Spleen (tissue), 11 donors: ENCODE measurements at regions not wholly inside any gene's neighbourhood (a gene's known extent, or its start where the extent isn't known, plus 50 kb on each side); places are given as distances from the start of the nearest gene placed in this dataset.
"Not testable (repeated sequence)": the region's sequence is repeated elsewhere in the genome, so short reads cannot be mapped to it uniquely, and the experiment has no call there.

Source experiments
- DNase-seq: peaks from one replicate; pipeline ENCODE4 v3.0.0-alpha.2; 2020
- H3K27ac ChIP-seq, 8 donors: fragments of 200-600 bp; sonication (generic) in 7 of 8; 1 replicate in 4 of 8; 2 replicates in 4 of 8; pipeline versions ENCODE4 v1.5.0 to v1.8.0; 2016 to 2021; ENCODE audit warnings: inconsistent platforms in 4 of 8, mild to moderate bottlenecking in 4 of 8, moderate library complexity in 1 of 8
- H3K27me3 ChIP-seq, 7 donors: fragments of 200-600 bp; sonication (generic) in 6 of 7; replicated peaks in 1 of 7; 1 replicate in 4 of 7; 2 replicates in 3 of 7; pipeline versions ENCODE4 v1.5.0 to v1.8.0; 2016 to 2021; ENCODE audit warnings: inconsistent platforms in 3 of 7, mild to moderate bottlenecking in 1 of 7
- H3K36me3 ChIP-seq, 6 donors: fragments of 200-600 bp; sonication (generic) in 5 of 6; 1 replicate in 4 of 6; 2 replicates in 2 of 6; pipeline versions ENCODE4 v1.5.0 to v1.8.0; 2016 to 2021; ENCODE audit warnings: inconsistent platforms in 2 of 6
- H3K4me1 ChIP-seq, 6 donors: fragments of 200-600 bp; sonication (generic) in 5 of 6; 1 replicate in 3 of 6; 2 replicates in 3 of 6; pipeline versions ENCODE4 v1.5.0 to v1.8.0; 2016 to 2021; ENCODE audit warnings: inconsistent platforms in 3 of 6
- H3K4me3 ChIP-seq, 8 donors: fragments of 200-600 bp; sonication (generic) in 7 of 8; 1 replicate in 4 of 8; 2 replicates in 4 of 8; pipeline versions ENCODE4 v1.5.0 to v1.8.0; 2016 to 2021; ENCODE audit warnings: inconsistent platforms in 4 of 8, mild to moderate bottlenecking in 4 of 8, moderate library complexity in 2 of 8
- H3K9me3 ChIP-seq, 8 donors: fragments of 200-600 bp; sonication (generic) in 7 of 8; 1 replicate in 4 of 8; 2 replicates in 4 of 8; pipeline versions ENCODE4 v1.5.0 to v1.8.0; 2016 to 2021; ENCODE audit warnings: inconsistent platforms in 4 of 8
- POLR2A ChIP-seq, 3 donors: fragments of 450-650 bp; IDR thresholded peaks; one replicate each; pipeline ENCODE4 v1.5.1; 2017; ENCODE audit warnings: antibody characterized with exemption in 3 of 3, mild to moderate bottlenecking in 1 of 3
- POLR2AphosphoS5 ChIP-seq, 3 donors: sonication (generic); formaldehyde crosslinking; IDR thresholded peaks; one replicate each; pipeline ENCODE4 v1.5.1; 2017; ENCODE audit warnings: antibody characterized with exemption in 3 of 3
- WGBS, 5 donors: extraction: QIAGEN DNeasy Blood & Tissue Kit in 3 of 5; methylation state at CpG; one replicate each; pipeline versions ENCODE4 v1.1.5 to v1.1.7; 2013 to 2018; 5-methylcytosine and 5-hydroxymethylcytosine counted together
- intact Hi-C: fragments of 100-400 bp; cut with DNase I; formaldehyde crosslinking; loops from one replicate; pipeline ENCODE4 v1.15.0; 2023; ENCODE audit warnings: low total_unique reads
- TF ChIP-seq, protein P1 (sequence below), 11 experiments: fragments of 200-600 bp in 7 of 11; fragments of 450-650 bp in 4 of 11; sonication (generic) in 4 of 11; IDR thresholded peaks in 8 of 11; conservative IDR thresholded peaks in 3 of 11; 1 replicate in 7 of 11; 2 replicates in 4 of 11; pipeline versions ENCODE4 v1.4.0 to v1.8.0; 2016 to 2021; ENCODE audit warnings: antibody characterized with exemption in 11 of 11, inconsistent platforms in 4 of 11, mild to moderate bottlenecking in 1 of 11
- donor health status: healthy with polysubstance abuse.
- donor health status: DM: no; HTN: no; CAD: no; lungs with moderate emphysema.
- donor health status: DM: no; HTN: no; CAD: no.
- donor health status: Bipolar disorder and iron deficiency.
- donor health status: healthy.
- donor health status: DM: no; HTN: no; CAD: no.
- donor health status: DM: yes; HTN: yes; CAD: no.

GRCh38 chr13:89072979-89073378 is 1401.8 kb downstream of the SLITRK5 start:
- TF ChIP-seq POLR2A (IDR thresholded peaks at IDR 0.05) (no peak), POLR2AphosphoS5 (IDR thresholded peaks at IDR 0.05) (no peak)
- TF ChIP-seq, protein P1, sequence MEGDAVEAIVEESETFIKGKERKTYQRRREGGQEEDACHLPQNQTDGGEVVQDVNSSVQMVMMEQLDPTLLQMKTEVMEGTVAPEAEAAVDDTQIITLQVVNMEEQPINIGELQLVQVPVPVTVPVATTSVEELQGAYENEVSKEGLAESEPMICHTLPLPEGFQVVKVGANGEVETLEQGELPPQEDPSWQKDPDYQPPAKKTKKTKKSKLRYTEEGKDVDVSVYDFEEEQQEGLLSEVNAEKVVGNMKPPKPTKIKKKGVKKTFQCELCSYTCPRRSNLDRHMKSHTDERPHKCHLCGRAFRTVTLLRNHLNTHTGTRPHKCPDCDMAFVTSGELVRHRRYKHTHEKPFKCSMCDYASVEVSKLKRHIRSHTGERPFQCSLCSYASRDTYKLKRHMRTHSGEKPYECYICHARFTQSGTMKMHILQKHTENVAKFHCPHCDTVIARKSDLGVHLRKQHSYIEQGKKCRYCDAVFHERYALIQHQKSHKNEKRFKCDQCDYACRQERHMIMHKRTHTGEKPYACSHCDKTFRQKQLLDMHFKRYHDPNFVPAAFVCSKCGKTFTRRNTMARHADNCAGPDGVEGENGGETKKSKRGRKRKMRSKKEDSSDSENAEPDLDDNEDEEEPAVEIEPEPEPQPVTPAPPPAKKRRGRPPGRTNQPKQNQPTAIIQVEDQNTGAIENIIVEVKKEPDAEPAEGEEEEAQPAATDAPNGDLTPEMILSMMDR (IDR thresholded peaks at IDR 0.05 in 8 of 11, conservative IDR thresholded peaks at IDR 0.05 in 3 of 11) = no peak
- H3K27ac ChIP-seq = no peak overlapping the region
- H3K36me3 ChIP-seq = no peaks in the 10 kb centered on the region

DNA sequence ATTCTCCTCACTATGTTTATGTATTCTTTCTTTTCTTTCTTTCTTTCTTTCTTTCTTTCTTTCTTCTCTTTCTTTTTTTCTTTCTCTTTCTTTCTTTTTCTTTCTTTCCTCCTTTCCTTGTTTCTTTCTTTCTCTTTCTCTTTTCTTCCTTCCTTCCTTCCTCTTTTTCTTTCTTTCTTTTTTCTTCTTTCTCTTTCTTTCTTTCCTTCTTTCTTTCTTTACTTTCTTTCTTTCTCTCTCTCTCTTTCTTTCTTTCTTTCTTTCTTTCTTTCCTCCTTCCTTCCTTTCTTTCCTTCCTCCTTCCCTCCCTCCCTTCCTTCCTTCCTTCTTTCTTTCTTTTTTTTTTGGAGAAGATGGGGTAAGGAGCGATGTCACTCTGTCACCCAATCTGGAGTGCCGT is 1405.5 kb downstream of the SLITRK5 start:
- intact Hi-C loops = no loop called here
- 84 to 94% (median 92%) methylated on average over 2 of the region's 2 CpGs for WGBS, 5 donors
- no peaks in the 10 kb centered on the region for H3K4me1 ChIP-seq
- no peaks in the 10 kb centered on the region for H3K9me3 ChIP-seq
- DNase-seq = no peak
- H3K27ac ChIP-seq = no peak overlapping the region
- H3K4me3 ChIP-seq = no peak overlapping the region
- H3K27me3 ChIP-seq = no peaks in the 10 kb centered on the region
- H3K36me3 ChIP-seq = no peaks in the 10 kb centered on the region
- TF ChIP-seq POLR2A (IDR thresholded peaks at IDR 0.05) = no peak
- TF ChIP-seq, protein P1 (IDR thresholded peaks at IDR 0.05 in 8 of 11, conservative IDR thresholded peaks at IDR 0.05 in 3 of 11) = no peak
- no peak for TF ChIP-seq POLR2AphosphoS5 (IDR thresholded peaks at IDR 0.05)

More at GRCh38 chr13:89072979-89073378, 1401.8 kb downstream of the SLITRK5 start:
- Histone ChIP-seq H3K4me1 (no peaks in the 10 kb centered on the region), H3K27me3 (no peaks in the 10 kb centered on the region), H3K9me3 (no peaks in the 10 kb centered on the region), H3K4me3 (no peak overlapping the region)
- DNase-seq = no peak
- 73 to 96% (median 86%) methylated on average over 1 of the region's 1 CpG for WGBS, 5 donors
- intact Hi-C loops = no loop called here

DNA sequence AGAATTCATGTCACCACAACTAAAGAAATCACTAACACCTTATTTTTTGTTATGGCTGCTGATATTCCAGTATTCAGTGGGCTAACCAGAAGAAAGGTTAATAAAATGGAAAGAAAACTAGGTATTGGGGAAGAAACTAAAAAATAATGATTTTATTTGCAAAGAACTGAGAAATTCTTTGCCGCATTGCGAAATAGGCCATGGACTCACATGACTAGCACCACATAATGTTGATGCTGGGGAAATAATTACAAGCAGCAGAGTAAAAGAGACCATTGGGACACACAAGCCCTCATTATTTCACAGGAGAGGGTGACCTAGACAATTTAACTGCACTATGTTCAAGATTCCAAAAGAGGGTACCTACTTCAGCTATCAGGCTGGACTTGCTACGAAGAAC is 1411.5 kb downstream of the SLITRK5 start:
- Histone ChIP-seq H3K27me3 (no peaks in the 10 kb centered on the region), H3K27ac (no peak overlapping the region), H3K36me3 (no peaks in the 10 kb centered on the region), H3K4me3 (no peak overlapping the region), H3K4me1 (no peaks in the 10 kb centered on the region), H3K9me3 (peaks cover 0 to 5% (median 0%) of the 10 kb centered on the region in 8 donors)
- 88 to 97% (median 93%) methylated on average over 3 of the region's 3 CpGs for WGBS, 5 donors
- TF ChIP-seq POLR2AphosphoS5 (IDR thresholded peaks at IDR 0.05) (no peak), POLR2A (IDR thresholded peaks at IDR 0.05) (no peak)
- intact Hi-C loops = no loop called here
- no peak for DNase-seq

GRCh38 chr13:89088107-89088506 is 1416.9 kb downstream of the SLITRK5 start:
- intact Hi-C loops, H3K27ac ChIP-seq, H3K9me3 ChIP-seq, H3K36me3 ChIP-seq, H3K4me3 ChIP-seq, DNase-seq, H3K27me3 ChIP-seq, H3K4me1 ChIP-seq: not testable (repeated sequence)
- 80 to 93% (median 88%) methylated on average over 11 to 16 of the region's 16 CpGs for WGBS, 5 donors

GRCh38 chr13:89097994-89098393 is 1426.8 kb downstream of the SLITRK5 start:
- no peak for TF ChIP-seq POLR2AphosphoS5 (IDR thresholded peaks at IDR 0.05)
- TF ChIP-seq POLR2A (IDR thresholded peaks at IDR 0.05) = no peak
- TF ChIP-seq, protein P1 (IDR thresholded peaks at IDR 0.05 in 8 of 11, conservative IDR thresholded peaks at IDR 0.05 in 3 of 11) = no peak
- no peaks in the 10 kb centered on the region for H3K36me3 ChIP-seq
- no peak overlapping the region for H3K27ac ChIP-seq
- DNase-seq = no peak
- H3K27me3 ChIP-seq = no peaks in the 10 kb centered on the region
- no peaks in the 10 kb centered on the region for H3K4me1 ChIP-seq
- 50 to 80% (median 58%) methylated on average over 1 of the region's 1 CpG for WGBS, 5 donors
- intact Hi-C loops = no loop called here
- H3K4me3 ChIP-seq = no peak overlapping the region
- peaks cover 0 to 12% (median 0%) of the 10 kb centered on the region in 8 donors for H3K9me3 ChIP-seq
